ENCODE measurements at regions not wholly inside any gene's neighbourhood (a gene's known extent, or its start where the extent isn't known, plus 50 kb on each side); places are given as distances from the start of the nearest gene placed in this dataset.

- Histone ChIP-seq H3K9me3 (ENCODE audit: insufficient read depth, low read length, severe bottlenecking) (peaks cover 3% of the 10 kb centered on the region), H3K27ac (ENCODE audit: low read length) (no peak overlapping the region), H3K4me3 (ENCODE audit: low read depth in 1 of 2, low read length in 2 of 2) (no peak overlapping the region), H2AFZ (ENCODE audit: low read depth, low read length) (no peak overlapping the region), H3K9ac (ENCODE audit: low read depth, low read length) (no peak overlapping the region), H3K4me2 (ENCODE audit: insufficient read depth, low read length) (no peak overlapping the region), H4K20me1 (ENCODE audit: insufficient read depth, low read length) (no peaks in the 10 kb centered on the region), H3K27me3 (ENCODE audit: insufficient read depth, low read length, poor library complexity) (no peaks in the 10 kb centered on the region), H3K36me3 (ENCODE audit: insufficient read depth, low read length) (no peaks in the 10 kb centered on the region), H3K79me2 (ENCODE audit: insufficient read depth, low read length) (no peaks in the 10 kb centered on the region), H3K4me1 (ENCODE audit: insufficient read depth, low read length) (no peaks in the 10 kb centered on the region)
- DNase-seq, result no peak
- ATAC-seq (ENCODE audit: insufficient read depth, low read depth), result no peak
- no peak for TF ChIP-seq EZH2 (IDR thresholded peaks at IDR 0.05; ENCODE audit: borderline replicate concordance, low read depth, low read length, severe bottlenecking)
- TF ChIP-seq CTCF (IDR thresholded peaks at IDR 0.05; ENCODE audit: borderline replicate concordance, extremely low read depth, low read length, poor library complexity, severe bottlenecking), result no peak
These were observed 347.1 kb upstream of the NRP1 start for GRCh38 chr10:33681595-33681994.

- H3K4me1 ChIP-seq (ENCODE audit: insufficient read depth, low read length), result no peaks in the 10 kb centered on the region
- no peak overlapping the region for H3K27ac ChIP-seq (ENCODE audit: low read length)
- ATAC-seq (ENCODE audit: insufficient read depth, low read depth), result no peak
- H3K79me2 ChIP-seq (ENCODE audit: insufficient read depth, low read length), result no peaks in the 10 kb centered on the region
- no peaks in the 10 kb centered on the region for H3K36me3 ChIP-seq (ENCODE audit: insufficient read depth, low read length)
- TF ChIP-seq EZH2 (IDR thresholded peaks at IDR 0.05; ENCODE audit: borderline replicate concordance, low read depth, low read length, severe bottlenecking) (no peak), CTCF (IDR thresholded peaks at IDR 0.05; ENCODE audit: borderline replicate concordance, extremely low read depth, low read length, poor library complexity, severe bottlenecking) (no peak)
- H3K4me3 ChIP-seq (ENCODE audit: low read depth in 1 of 2, low read length in 2 of 2), result no peak overlapping the region
- DNase-seq, result no peak
- H4K20me1 ChIP-seq (ENCODE audit: insufficient read depth, low read length), result no peaks in the 10 kb centered on the region
- peaks cover 3% of the 10 kb centered on the region for H3K9me3 ChIP-seq (ENCODE audit: insufficient read depth, low read length, severe bottlenecking)
- no peak overlapping the region for H2AFZ ChIP-seq (ENCODE audit: low read depth, low read length)
- no peaks in the 10 kb centered on the region for H3K27me3 ChIP-seq (ENCODE audit: insufficient read depth, low read length, poor library complexity)
- no peak overlapping the region for H3K9ac ChIP-seq (ENCODE audit: low read depth, low read length)
- no peak overlapping the region for H3K4me2 ChIP-seq (ENCODE audit: insufficient read depth, low read length)
These were observed 345.6 kb upstream of the NRP1 start for GRCh38 chr10:33680036-33680435.

- Histone ChIP-seq H3K4me1 (ENCODE audit: insufficient read depth, low read length) (no peaks in the 10 kb centered on the region), H3K36me3 (ENCODE audit: insufficient read depth, low read length) (no peaks in the 10 kb centered on the region), H3K27ac (ENCODE audit: low read length) (no peak overlapping the region), H2AFZ (ENCODE audit: low read depth, low read length) (no peak overlapping the region), H3K79me2 (ENCODE audit: insufficient read depth, low read length) (no peaks in the 10 kb centered on the region), H3K4me2 (ENCODE audit: insufficient read depth, low read length) (no peak overlapping the region), H3K9me3 (ENCODE audit: insufficient read depth, low read length, severe bottlenecking) (no peaks in the 10 kb centered on the region), H3K27me3 (ENCODE audit: insufficient read depth, low read length, poor library complexity) (no peaks in the 10 kb centered on the region), H3K9ac (ENCODE audit: low read depth, low read length) (no peak overlapping the region), H3K4me3 (ENCODE audit: low read depth in 1 of 2, low read length in 2 of 2) (no peak overlapping the region), H4K20me1 (ENCODE audit: insufficient read depth, low read length) (no peaks in the 10 kb centered on the region)
- ATAC-seq (ENCODE audit: insufficient read depth, low read depth) (no peak), DNase-seq (no peak)
- TF ChIP-seq CTCF (IDR thresholded peaks at IDR 0.05; ENCODE audit: borderline replicate concordance, extremely low read depth, low read length, poor library complexity, severe bottlenecking) (no peak), EZH2 (IDR thresholded peaks at IDR 0.05; ENCODE audit: borderline replicate concordance, low read depth, low read length, severe bottlenecking) (no peak)
These were observed 342.3 kb upstream of the NRP1 start for GRCh38 chr10:33676606-33677339.
